Astrocyte of the cerebellum (primary cell): ENCODE measurements at regions not wholly inside any gene's neighbourhood (a gene's known extent, or its start where the extent isn't known, plus 50 kb on each side); places are given as distances from the start of the nearest gene placed in this dataset.

ENCODE experiments used
- DNase-seq: peaks from one replicate; pipeline ENCODE4 v3.0.0-alpha.2; 2011; ENCODE audit warnings: low read depth
- H3K4me3 ChIP-seq: 2 replicates; pipeline ENCODE4 v1.5.1; 2011; ENCODE audit warnings: mild to moderate bottlenecking, low read depth, low read length, moderate library complexity
- CTCF ChIP-seq: IDR thresholded peaks from 2 replicates; pipeline ENCODE4 v1.5.1; 2012; ENCODE audit warnings: low read length, low read depth, moderate library complexity, mild to moderate bottlenecking; ENCODE audit errors: missing control alignments
- in situ Hi-C: cut with HindIII; loops from 2 replicates; pipeline ENCODE4 v1.10.0; 2017; ENCODE audit warnings: low sequenced_read_pairs

GRCh38 chr16:62135911-62136310 lies 99.7 kb upstream of the CDH8 start:
- H3K4me3 ChIP-seq = no peak overlapping the region
- peak; percentile 86 for DNase-seq
- in situ Hi-C loops = no loop called here
- TF ChIP-seq CTCF = no peak

GRCh38 chr16:62135446-62135845 lies 99.2 kb upstream of the CDH8 start:
- H3K4me3 ChIP-seq = no peak overlapping the region
- TF ChIP-seq CTCF = no peak
- in situ Hi-C loops = no loop called here
- no peak for DNase-seq

GRCh38 chr16:62130101-62130500 lies 93.9 kb upstream of the CDH8 start:
- in situ Hi-C loops = no loop called here
- TF ChIP-seq CTCF = no peak
- DNase-seq = no peak
- no peak overlapping the region for H3K4me3 ChIP-seq

GRCh38 chr16:62105244-62105643 lies 69.0 kb upstream of the CDH8 start:
- in situ Hi-C loops = no loop called here
- H3K4me3 ChIP-seq = no peak overlapping the region
- no peak for TF ChIP-seq CTCF
- DNase-seq = no peak

- in situ Hi-C loops = no loop called here
- H3K4me3 ChIP-seq = no peak overlapping the region
- DNase-seq = no peak
- no peak for TF ChIP-seq CTCF
Measured at GRCh38 chr16:62102588-62102987, 66.3 kb upstream of the CDH8 start.

GRCh38 chr16:62100651-62101050 lies 64.4 kb upstream of the CDH8 start:
- in situ Hi-C loops = no loop called here
- no peak overlapping the region for H3K4me3 ChIP-seq
- no peak for DNase-seq
- no peak for TF ChIP-seq CTCF

GRCh38 chr16:62089715-62090114 lies 53.5 kb upstream of the CDH8 start:
- no peak for TF ChIP-seq CTCF
- DNase-seq = no peak
- in situ Hi-C loops = no loop called here
- H3K4me3 ChIP-seq = no peak overlapping the region
